ENCODE measurements at regions not wholly inside any gene's neighbourhood (a gene's known extent, or its start where the extent isn't known, plus 50 kb on each side); places are given as distances from the start of the nearest gene placed in this dataset.
"Not testable (repeated sequence)": the region's sequence is repeated elsewhere in the genome, so short reads cannot be mapped to it uniquely, and the experiment has no call there.

GRCh38 chr20:56773749-56774148, 144.6 kb downstream of the TFAP2C start:
- no peak for DNase-seq

GRCh38 chr20:56774873-56775272, 145.8 kb downstream of the TFAP2C start:
- DNase-seq = no peak

- no peak for DNase-seq
Observed at GRCh38 chr20:56776345-56776744, 147.2 kb downstream of the TFAP2C start.

GRCh38 chr20:56778765-56779195, 149.7 kb downstream of the TFAP2C start:
- no peak for DNase-seq

GRCh38 chr20:56779452-56780143, 150.5 kb downstream of the TFAP2C start:
- DNase-seq = no peak

GRCh38 chr20:56780266-56780665, 151.2 kb downstream of the TFAP2C start:
- DNase-seq = no peak

- DNase-seq = no peak
Observed at GRCh38 chr20:56781108-56781739, 152.1 kb downstream of the TFAP2C start.

- DNase-seq = not testable (repeated sequence)
Observed at GRCh38 chr20:56781987-56782560, 153.0 kb downstream of the TFAP2C start.

GRCh38 chr20:56782814-56783213, 153.7 kb downstream of the TFAP2C start:
- not testable (repeated sequence) for DNase-seq

GRCh38 chr20:56783826-56784225, 154.7 kb downstream of the TFAP2C start:
- DNase-seq = no peak

- no peak for DNase-seq
Observed at GRCh38 chr20:56786503-56786902, 157.4 kb downstream of the TFAP2C start.

- DNase-seq = no peak
Observed at GRCh38 chr20:56788041-56788670, 159.1 kb downstream of the TFAP2C start.

- DNase-seq = no peak
Observed at GRCh38 chr20:56788671-56789610, 159.8 kb downstream of the TFAP2C start.

GRCh38 chr20:56793916-56794315, 164.8 kb downstream of the TFAP2C start:
- no peak for DNase-seq

GRCh38 chr20:56795492-56795891, 166.4 kb downstream of the TFAP2C start:
- DNase-seq = no peak

- no peak for DNase-seq
Observed at GRCh38 chr20:56796345-56796744, 167.2 kb downstream of the TFAP2C start.

- DNase-seq = no peak
Observed at GRCh38 chr20:56797023-56797422, 167.9 kb downstream of the TFAP2C start.

- no peak for DNase-seq
Observed at GRCh38 chr20:56798634-56799033, 169.5 kb downstream of the TFAP2C start.

- no peak for DNase-seq
Observed at GRCh38 chr20:56799187-56799586, 170.1 kb downstream of the TFAP2C start.

- DNase-seq = no peak
Observed at GRCh38 chr20:56800088-56800487, 171.0 kb downstream of the TFAP2C start.

GRCh38 chr20:56801971-56802755, 173.1 kb downstream of the TFAP2C start:
- no peak for DNase-seq

GRCh38 chr20:56802805-56803204, 173.7 kb downstream of the TFAP2C start:
- DNase-seq = no peak
